CD14-positive monocyte (primary cell): ENCODE measurements at regions not wholly inside any gene's neighbourhood (a gene's known extent, or its start where the extent isn't known, plus 50 kb on each side); places are given as distances from the start of the nearest gene placed in this dataset.

Source experiments
- DNase-seq, 3 donors: peaks; one replicate each; pipeline ENCODE4 v3.0.0-alpha.2; 2011 to 2022
- H2AFZ ChIP-seq: 2 replicates; pipeline ENCODE4 v1.6.0; 2012; ENCODE audit warnings: mild to moderate bottlenecking, low read depth, low read length, inconsistent platforms; ENCODE audit not compliant: insufficient read depth, poor library complexity, severe bottlenecking
- H3K27ac ChIP-seq, 2 donors: 1 replicate in 1 of 2; 2 replicates in 1 of 2; pipeline ENCODE4 v1.5.1; 2012 to 2013; ENCODE audit warnings: low read length in 2 of 2, control low read depth in 1 of 2, inconsistent platforms in 1 of 2, low read depth in 1 of 2, mild to moderate bottlenecking in 1 of 2
- H3K27me3 ChIP-seq, 2 donors: one replicate each; pipeline versions ENCODE4 v1.6.0 to v1.6.1; 2011 to 2013; ENCODE audit warnings: low read length in 2 of 2; ENCODE audit not compliant: control insufficient read depth in 2 of 2, insufficient read depth in 2 of 2
- H3K36me3 ChIP-seq, 2 donors: replicated peaks in 1 of 2; 1 replicate in 1 of 2; 2 replicates in 1 of 2; pipeline versions ENCODE4 v1.5.1 to v1.6.1; 2012 to 2013; ENCODE audit warnings: low read length in 2 of 2, control low read depth in 1 of 2, inconsistent platforms in 1 of 2, mild to moderate bottlenecking in 1 of 2; ENCODE audit not compliant: insufficient read depth in 2 of 2, control insufficient read depth in 1 of 2
- H3K4me1 ChIP-seq, 2 donors: 1 replicate in 1 of 2; 2 replicates in 1 of 2; pipeline versions ENCODE4 v1.5.1 to v1.6.1; 2012 to 2013; ENCODE audit warnings: low read length in 2 of 2, control low read depth in 1 of 2, inconsistent platforms in 1 of 2, mild to moderate bottlenecking in 1 of 2, moderate library complexity in 1 of 2; ENCODE audit not compliant: insufficient read depth in 2 of 2, control insufficient read depth in 1 of 2
- H3K4me2 ChIP-seq: replicated peaks from 2 replicates; pipeline ENCODE3; 2012; ENCODE audit warnings: low read length, moderate library complexity, mild to moderate bottlenecking; ENCODE audit not compliant: poor library complexity, severe bottlenecking; ENCODE audit errors: extremely low read depth
- H3K4me3 ChIP-seq, 3 experiments: fragments of 200-600 bp in 1 of 3; sonication (generic) in 1 of 3; replicated peaks in 1 of 3; 1 replicate in 2 of 3; 2 replicates in 1 of 3; pipeline ENCODE4 v1.5.1; 2011 to 2013; ENCODE audit warnings: low read length in 3 of 3, mild to moderate bottlenecking in 3 of 3, control low read depth in 2 of 3, low read depth in 2 of 3, inconsistent platforms in 1 of 3, moderate library complexity in 1 of 3
- H3K79me2 ChIP-seq: 2 replicates; pipeline ENCODE4 v1.6.0; 2012; ENCODE audit warnings: mild to moderate bottlenecking, control low read depth, inconsistent platforms, low read length, moderate library complexity; ENCODE audit not compliant: insufficient read depth
- H3K9ac ChIP-seq: 2 replicates; pipeline ENCODE4 v1.6.0; 2017; ENCODE audit warnings: low read length, mild to moderate bottlenecking; ENCODE audit not compliant: insufficient read depth, poor library complexity, severe bottlenecking
- H3K9me3 ChIP-seq, 2 donors: replicated peaks in 1 of 2; 1 replicate in 1 of 2; 2 replicates in 1 of 2; pipeline versions ENCODE4 v1.5.1 to v1.6.1; 2012 to 2013; ENCODE audit warnings: low read length in 2 of 2, control low read depth in 1 of 2; ENCODE audit not compliant: control insufficient read depth in 1 of 2, insufficient read depth in 1 of 2
- H4K20me1 ChIP-seq: 2 replicates; pipeline ENCODE4 v1.6.0; 2012; ENCODE audit warnings: mild to moderate bottlenecking, low read length, control low read depth, moderate library complexity; ENCODE audit not compliant: insufficient read depth
- H3K27ac Mint-ChIP-seq, 7 donors: one replicate each; pipeline ENCODE4 v1.8.0; 2020; ENCODE audit warnings: mild to moderate bottlenecking in 7 of 7, mixed read lengths in 7 of 7, moderate library complexity in 6 of 7, inconsistent platforms in 2 of 7
- H3K27me3 Mint-ChIP-seq, 3 donors: one replicate each; pipeline ENCODE4 v1.8.0; 2021 to 2022; ENCODE audit warnings: low read depth in 3 of 3, mild to moderate bottlenecking in 3 of 3, mixed read lengths in 3 of 3, moderate library complexity in 3 of 3, inconsistent platforms in 1 of 3
- H3K36me3 Mint-ChIP-seq, 2 donors: one replicate each; pipeline ENCODE4 v1.8.0; 2020; ENCODE audit warnings: mixed read lengths in 2 of 2, inconsistent platforms in 1 of 2, mild to moderate bottlenecking in 1 of 2
- H3K4me1 Mint-ChIP-seq: one replicate; pipeline ENCODE4 v1.8.0; 2020; ENCODE audit warnings: mild to moderate bottlenecking, mixed read lengths
- H3K4me3 Mint-ChIP-seq, 2 donors: one replicate each; pipeline ENCODE4 v1.8.0; 2020; ENCODE audit warnings: mild to moderate bottlenecking in 2 of 2, mixed read lengths in 2 of 2, moderate library complexity in 1 of 2
- H3K9me3 Mint-ChIP-seq, 7 donors: one replicate each; pipeline ENCODE4 v1.8.0; 2020 to 2022; ENCODE audit warnings: mixed read lengths in 7 of 7, mild to moderate bottlenecking in 6 of 7, moderate library complexity in 6 of 7, inconsistent platforms in 2 of 7
- WGBS: methylation state at CpG from one replicate; pipeline ENCODE4 v1.1.5; 2013; ENCODE audit warnings: missing lambda C conversion rate; ENCODE audit not compliant: insufficient coverage; 5-methylcytosine and 5-hydroxymethylcytosine counted together
- intact Hi-C, 2 donors: fragments of 100-400 bp; cut with micrococcal nuclease; formaldehyde crosslinking; loops; one replicate each; pipeline versions ENCODE4 v1.15.0 to v1.15.1; 2023
- TF ChIP-seq, protein P1 (sequence below): fragments of 200-600 bp; IDR thresholded peaks from one replicate; pipeline ENCODE4 v1.8.0; 2022; ENCODE audit warnings: antibody characterized with exemption, mild to moderate bottlenecking

DNA sequence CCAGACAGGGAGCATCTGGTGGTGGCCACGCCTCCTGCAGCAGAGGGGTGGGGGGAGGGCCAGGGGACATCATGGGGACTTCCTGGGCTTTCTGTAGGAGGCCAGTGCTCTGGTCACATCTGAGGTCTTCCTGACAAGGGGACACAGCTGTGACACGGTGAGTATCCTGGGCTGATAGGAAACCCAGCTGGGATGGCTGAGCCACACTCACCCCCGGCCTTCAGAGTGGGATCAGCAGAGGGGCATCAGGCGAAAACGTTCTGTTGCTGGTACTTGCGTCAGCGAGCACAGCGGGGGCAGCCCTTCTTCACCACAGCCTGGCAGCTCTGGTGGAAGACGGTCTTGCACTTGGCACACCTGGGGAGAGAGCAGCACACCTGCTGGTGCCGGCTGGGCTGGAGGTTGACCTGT is 122.9 kb upstream of the SMURF2 start:
- Mint-ChIP-seq H3K4me1 (peaks cover 25% of the 10 kb centered on the region), H3K4me3 (no peak overlapping the region), H3K36me3 (peaks cover 53 to 75% of the 10 kb centered on the region in 2 donors), H3K27me3 (peaks cover 3 to 7% (median 3%) of the 10 kb centered on the region in 3 donors), H3K9me3 (no peaks in the 10 kb centered on the region), H3K27ac (peak overlapping the region in 1 of 7 donors; percentile 5)
- TF ChIP-seq, protein P1, sequence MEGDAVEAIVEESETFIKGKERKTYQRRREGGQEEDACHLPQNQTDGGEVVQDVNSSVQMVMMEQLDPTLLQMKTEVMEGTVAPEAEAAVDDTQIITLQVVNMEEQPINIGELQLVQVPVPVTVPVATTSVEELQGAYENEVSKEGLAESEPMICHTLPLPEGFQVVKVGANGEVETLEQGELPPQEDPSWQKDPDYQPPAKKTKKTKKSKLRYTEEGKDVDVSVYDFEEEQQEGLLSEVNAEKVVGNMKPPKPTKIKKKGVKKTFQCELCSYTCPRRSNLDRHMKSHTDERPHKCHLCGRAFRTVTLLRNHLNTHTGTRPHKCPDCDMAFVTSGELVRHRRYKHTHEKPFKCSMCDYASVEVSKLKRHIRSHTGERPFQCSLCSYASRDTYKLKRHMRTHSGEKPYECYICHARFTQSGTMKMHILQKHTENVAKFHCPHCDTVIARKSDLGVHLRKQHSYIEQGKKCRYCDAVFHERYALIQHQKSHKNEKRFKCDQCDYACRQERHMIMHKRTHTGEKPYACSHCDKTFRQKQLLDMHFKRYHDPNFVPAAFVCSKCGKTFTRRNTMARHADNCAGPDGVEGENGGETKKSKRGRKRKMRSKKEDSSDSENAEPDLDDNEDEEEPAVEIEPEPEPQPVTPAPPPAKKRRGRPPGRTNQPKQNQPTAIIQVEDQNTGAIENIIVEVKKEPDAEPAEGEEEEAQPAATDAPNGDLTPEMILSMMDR = no peak
- WGBS = 95% methylated on average over 10 of the region's 10 CpGs
- intact Hi-C loops = no loop called here
- DNase-seq = no peak
- Histone ChIP-seq H3K4me2 (no peak overlapping the region), H4K20me1 (peaks cover 52% of the 10 kb centered on the region), H2AFZ (no peak overlapping the region), H3K79me2 (peaks cover 3% of the 10 kb centered on the region), H3K9me3 (no peaks in the 10 kb centered on the region), H3K4me1 (peaks cover 25 to 31% of the 10 kb centered on the region in 2 donors), H3K27ac (no peak overlapping the region), H3K36me3 (peaks cover 58% of the 10 kb centered on the region in 2 donors), H3K9ac (no peak overlapping the region), H3K4me3 (no peak overlapping the region), H3K27me3 (peaks cover 0 to 5% of the 10 kb centered on the region in 2 donors)

DNA sequence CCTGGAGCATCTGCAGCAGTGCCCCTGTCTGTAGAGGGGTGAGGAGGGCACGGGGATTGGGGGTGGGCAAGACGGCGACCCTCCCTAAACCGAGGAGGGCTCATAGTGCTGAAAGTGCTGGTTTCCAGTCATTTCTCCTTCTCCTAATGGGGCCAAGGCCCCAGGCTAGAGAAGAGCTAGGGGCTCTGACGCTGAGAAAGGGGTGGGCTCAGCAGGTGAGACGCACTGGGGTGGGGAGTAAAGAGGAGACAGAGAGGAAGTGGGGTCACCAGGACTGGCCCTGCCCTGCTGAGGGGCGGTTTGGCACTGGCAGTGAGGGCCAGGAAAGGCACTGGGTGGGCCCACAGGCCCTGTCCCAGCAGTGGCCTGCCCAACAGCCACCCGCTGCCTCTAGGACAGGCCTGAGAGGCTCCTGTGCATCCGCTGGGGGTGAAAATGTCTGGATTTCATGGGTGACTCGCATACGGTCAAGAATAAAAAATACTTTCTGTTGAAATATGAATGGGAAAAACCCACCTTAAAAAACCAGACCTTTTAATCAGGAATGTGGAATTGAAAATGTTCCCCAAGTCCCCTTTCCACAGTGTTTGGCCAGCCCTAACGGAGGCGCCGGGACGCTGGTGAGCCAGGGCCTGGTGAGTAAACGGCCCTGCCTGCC is 122.4 kb upstream of the SMURF2 start:
- 86% methylated on average over 1 of the region's 16 CpGs for WGBS
- peaks cover 57% of the 10 kb centered on the region for H4K20me1 ChIP-seq
- H3K9ac ChIP-seq = no peak overlapping the region
- H3K4me3 Mint-ChIP-seq = no peak overlapping the region
- H3K4me2 ChIP-seq = no peak overlapping the region
- H3K27ac ChIP-seq = no peak overlapping the region
- no peak for DNase-seq
- H3K79me2 ChIP-seq = peaks cover 3% of the 10 kb centered on the region
- H2AFZ ChIP-seq = no peak overlapping the region
- H3K9me3 ChIP-seq = no peaks in the 10 kb centered on the region
- no peak overlapping the region for H3K4me3 ChIP-seq
- intact Hi-C loops = no loop called here
- TF ChIP-seq, protein P1 = no peak
- H3K9me3 Mint-ChIP-seq = peaks cover 0 to 4% (median 0%) of the 10 kb centered on the region in 7 donors
- H3K27me3 ChIP-seq = peaks cover 0 to 10% of the 10 kb centered on the region in 2 donors
- H3K4me1 Mint-ChIP-seq = peaks cover 31% of the 10 kb centered on the region
- peaks cover 58% of the 10 kb centered on the region in 2 donors for H3K36me3 ChIP-seq
- H3K36me3 Mint-ChIP-seq = peaks cover 53 to 74% of the 10 kb centered on the region in 2 donors
- peaks cover 30 to 36% of the 10 kb centered on the region in 2 donors for H3K4me1 ChIP-seq
- H3K27ac Mint-ChIP-seq = no peak overlapping the region
- peaks cover 7 to 13% (median 8%) of the 10 kb centered on the region in 3 donors for H3K27me3 Mint-ChIP-seq
